H9 (cell line): ENCODE measurements at regions not wholly inside any gene's neighbourhood (a gene's known extent, or its start where the extent isn't known, plus 50 kb on each side); places are given as distances from the start of the nearest gene placed in this dataset.

Experiments used
- DNase-seq: peaks from one replicate; pipeline ENCODE4 v3.0.0-alpha.2; 2017
- H2AFZ ChIP-seq: one replicate; pipeline ENCODE4 v1.6.1; 2013; ENCODE audit warnings: mild to moderate bottlenecking, low read length, control low read depth, moderate library complexity
- H2AK5ac ChIP-seq: 2 replicates; pipeline ENCODE4 v1.6.1; 2013; ENCODE audit warnings: low read length, control low read depth, mixed read lengths; ENCODE audit not compliant: insufficient read length
- H2BK120ac ChIP-seq: one replicate; pipeline ENCODE4 v1.6.1; 2013; ENCODE audit warnings: low read depth, mild to moderate bottlenecking, low read length, control low read depth, inconsistent platforms; ENCODE audit not compliant: poor library complexity, severe bottlenecking
- H2BK12ac ChIP-seq: 2 replicates; pipeline ENCODE4 v1.6.1; 2013; ENCODE audit warnings: low read length, control low read depth, mixed read lengths, low read depth; ENCODE audit not compliant: insufficient read length
- H2BK15ac ChIP-seq: 2 replicates; pipeline ENCODE4 v1.6.1; 2013; ENCODE audit warnings: low read depth, low read length, control low read depth
- H2BK20ac ChIP-seq: one replicate; pipeline ENCODE4 v1.6.1; 2013; ENCODE audit warnings: low read depth, mild to moderate bottlenecking, low read length, control low read depth, inconsistent platforms; ENCODE audit not compliant: poor library complexity, severe bottlenecking
- H2BK5ac ChIP-seq: 2 replicates; pipeline ENCODE4 v1.6.1; 2013; ENCODE audit warnings: low read length, control low read depth, mixed read lengths; ENCODE audit not compliant: insufficient read length
- H3K14ac ChIP-seq: 2 replicates; pipeline ENCODE4 v1.6.1; 2013; ENCODE audit warnings: low read length, control low read depth; ENCODE audit not compliant: insufficient read depth
- H3K18ac ChIP-seq: 2 replicates; pipeline ENCODE4 v1.6.1; 2013; ENCODE audit warnings: low read depth, mild to moderate bottlenecking, mixed read lengths, low read length, control low read depth; ENCODE audit not compliant: insufficient read length
- H3K23ac ChIP-seq: 2 replicates; pipeline ENCODE4 v1.6.1; 2013; ENCODE audit warnings: low read length, control low read depth, mixed read lengths, low read depth; ENCODE audit not compliant: insufficient read length
- H3K23me2 ChIP-seq: 2 replicates; pipeline ENCODE4 v1.6.1; 2013; ENCODE audit warnings: low read depth, mild to moderate bottlenecking, mixed read lengths, low read length, control low read depth; ENCODE audit not compliant: insufficient read length, poor library complexity, severe bottlenecking
- H3K27ac ChIP-seq: 2 replicates; pipeline ENCODE4 v1.5.1; 2013; ENCODE audit warnings: low read length, control low read depth, mixed read lengths, low read depth; ENCODE audit not compliant: insufficient read length
- H3K27me3 ChIP-seq: 2 replicates; pipeline ENCODE4 v1.6.1; 2013; ENCODE audit warnings: low read length, control low read depth, inconsistent platforms; ENCODE audit not compliant: insufficient read depth
- H3K4ac ChIP-seq: 2 replicates; pipeline ENCODE4 v1.6.1; 2013; ENCODE audit warnings: low read depth, mild to moderate bottlenecking, control low read depth, inconsistent platforms, low read length, moderate library complexity
- H3K4me1 ChIP-seq: 2 replicates; pipeline ENCODE4 v1.6.1; 2013; ENCODE audit warnings: low read length, control low read depth, inconsistent platforms; ENCODE audit not compliant: insufficient read depth
- H3K4me2 ChIP-seq: 2 replicates; pipeline ENCODE4 v1.6.1; 2013; ENCODE audit warnings: low read length, control low read depth, mixed read lengths; ENCODE audit not compliant: insufficient read length, insufficient read depth
- H3K56ac ChIP-seq: 2 replicates; pipeline ENCODE4 v1.6.1; 2013; ENCODE audit warnings: low read depth, mild to moderate bottlenecking, mixed read lengths, low read length, control low read depth; ENCODE audit not compliant: insufficient read length
- H3K79me1 ChIP-seq: 2 replicates; pipeline ENCODE4 v1.6.1; 2013; ENCODE audit warnings: low read depth, mild to moderate bottlenecking, moderate library complexity, low read length, control low read depth, inconsistent platforms; ENCODE audit not compliant: insufficient read depth, poor library complexity, severe bottlenecking
- H3K79me2 ChIP-seq: 2 replicates; pipeline ENCODE4 v1.6.1; 2013; ENCODE audit warnings: low read length, control low read depth, inconsistent platforms; ENCODE audit not compliant: insufficient read depth
- H3K9ac ChIP-seq: 2 replicates; pipeline ENCODE4 v1.6.1; 2013; ENCODE audit warnings: low read length, control low read depth, mixed read lengths; ENCODE audit not compliant: insufficient read length; ENCODE audit errors: extremely low read depth
- H3K9me3 ChIP-seq: one replicate; pipeline ENCODE4 v1.6.1; 2013; ENCODE audit warnings: low read depth, low read length, inconsistent platforms; ENCODE audit not compliant: control insufficient read depth
- H3T11ph ChIP-seq: one replicate; pipeline ENCODE4 v1.6.1; 2013; ENCODE audit warnings: mild to moderate bottlenecking, low read length, control low read depth, inconsistent platforms
- H4K20me1 ChIP-seq: one replicate; pipeline ENCODE4 v1.6.1; 2013; ENCODE audit not compliant: control insufficient read depth, insufficient read length, insufficient read depth
- H4K5ac ChIP-seq: 2 replicates; pipeline ENCODE4 v1.6.1; 2013; ENCODE audit warnings: low read depth, mild to moderate bottlenecking, mixed read lengths, low read length, control low read depth; ENCODE audit not compliant: insufficient read length
- H4K8ac ChIP-seq: replicated peaks from 2 replicates; pipeline ENCODE4 v1.6.1; 2013; ENCODE audit warnings: low read length, control low read depth, mixed read lengths, low read depth; ENCODE audit not compliant: insufficient read length
- H4K91ac ChIP-seq: 2 replicates; pipeline ENCODE4 v1.6.1; 2013; ENCODE audit warnings: low read depth, mild to moderate bottlenecking, moderate library complexity, mixed read lengths, low read length, control low read depth; ENCODE audit not compliant: insufficient read length
- H3K27ac Mint-ChIP-seq, 3 experiments: 2 replicates in 2 of 3; 3 replicates in 1 of 3; pipeline ENCODE4 v1.8.0; 2020 to 2021; ENCODE audit warnings: mixed read lengths in 3 of 3, mild to moderate bottlenecking in 1 of 3, moderate library complexity in 1 of 3
- H3K27me3 Mint-ChIP-seq: 2 replicates; pipeline ENCODE4 v1.8.0; 2021; ENCODE audit warnings: low read depth, mild to moderate bottlenecking, moderate library complexity, mixed read lengths
- H3K36me3 Mint-ChIP-seq, 3 experiments: 2 replicates in 2 of 3; 3 replicates in 1 of 3; pipeline ENCODE4 v1.8.0; 2020 to 2021; ENCODE audit warnings: low read depth in 3 of 3, mixed read lengths in 3 of 3; ENCODE audit not compliant: insufficient read depth in 1 of 3
- H3K4me1 Mint-ChIP-seq, 2 experiments: 2 replicates each; pipeline ENCODE4 v1.8.0; 2020; ENCODE audit warnings: mixed read lengths in 2 of 2
- H3K4me3 Mint-ChIP-seq, 2 experiments: 2 replicates in 1 of 2; 3 replicates in 1 of 2; pipeline ENCODE4 v1.8.0; 2020 to 2021; ENCODE audit warnings: mild to moderate bottlenecking in 2 of 2, mixed read lengths in 2 of 2, moderate library complexity in 1 of 2
- H3K9me3 Mint-ChIP-seq, 2 experiments: 2 replicates in 1 of 2; 3 replicates in 1 of 2; pipeline ENCODE4 v1.8.0; 2020; ENCODE audit warnings: mild to moderate bottlenecking in 2 of 2, mixed read lengths in 2 of 2, moderate library complexity in 1 of 2
- CTCF ChIP-seq: fragments of 200-600 bp; sonication (generic); conservative IDR thresholded peaks from 3 replicates; pipeline ENCODE4 v1.8.0; 2021; ENCODE audit warnings: antibody characterized with exemption, mild to moderate bottlenecking
- WGBS: extraction: QIAGEN DNeasy Blood & Tissue Kit; methylation state at CpG from one replicate; pipeline ENCODE4 v1.1.7; 2013; ENCODE audit warnings: missing lambda C conversion rate, low lambda C conversion rate, mixed read lengths; ENCODE audit not compliant: insufficient read length; ENCODE audit errors: extremely low coverage; 5-methylcytosine and 5-hydroxymethylcytosine counted together

GRCh38 chr14:28493516-28493915 is 273.1 kb upstream of the FOXG1 start:
- no peaks in the 10 kb centered on the region; a peak in 1 of 7 replicates for H3K36me3 Mint-ChIP-seq
- Histone ChIP-seq H2BK15ac (no peak overlapping the region), H4K91ac (no peak overlapping the region), H4K8ac (no peak overlapping the region), H3K4ac (no peak overlapping the region), H3K27me3 (no peaks in the 10 kb centered on the region), H3K18ac (no peak overlapping the region), H3K23ac (no peak overlapping the region), H3K9ac (no peak overlapping the region), H2BK120ac (no peak overlapping the region), H3K4me2 (no peak overlapping the region), H3K79me1 (no peaks in the 10 kb centered on the region), H4K20me1 (no peaks in the 10 kb centered on the region), H4K5ac (no peak overlapping the region), H3K23me2 (no peaks in the 10 kb centered on the region), H2AFZ (no peak overlapping the region), H3K27ac (no peak overlapping the region), H2BK12ac (no peak overlapping the region), H3T11ph (no peak overlapping the region), H2AK5ac (no peak overlapping the region), H3K4me1 (no peaks in the 10 kb centered on the region), H3K79me2 (no peaks in the 10 kb centered on the region), H2BK5ac (no peak overlapping the region), H2BK20ac (no peak overlapping the region), H3K9me3 (no peaks in the 10 kb centered on the region), H3K56ac (no peak overlapping the region), H3K14ac (no peak overlapping the region)
- no peaks in the 10 kb centered on the region for H3K4me1 Mint-ChIP-seq
- H3K9me3 Mint-ChIP-seq, result peaks cover 0 to 7% of the 10 kb centered on the region in 2 experiments; a peak in 3 of 5 replicates
- no peak overlapping the region for H3K4me3 Mint-ChIP-seq
- no peak overlapping the region for H3K27ac Mint-ChIP-seq
- H3K27me3 Mint-ChIP-seq, result no peaks in the 10 kb centered on the region
- no CpG with 5 or more reads among the region's 3 CpGs for WGBS
- no peak for DNase-seq
- no peak for TF ChIP-seq CTCF
